ENCODE measurements at regions not wholly inside any gene's neighbourhood (a gene's known extent, or its start where the extent isn't known, plus 50 kb on each side); places are given as distances from the start of the nearest gene placed in this dataset.
A peak's percentile ranks its signal among the peaks of the same experiment; 100 is the strongest.

DNA sequence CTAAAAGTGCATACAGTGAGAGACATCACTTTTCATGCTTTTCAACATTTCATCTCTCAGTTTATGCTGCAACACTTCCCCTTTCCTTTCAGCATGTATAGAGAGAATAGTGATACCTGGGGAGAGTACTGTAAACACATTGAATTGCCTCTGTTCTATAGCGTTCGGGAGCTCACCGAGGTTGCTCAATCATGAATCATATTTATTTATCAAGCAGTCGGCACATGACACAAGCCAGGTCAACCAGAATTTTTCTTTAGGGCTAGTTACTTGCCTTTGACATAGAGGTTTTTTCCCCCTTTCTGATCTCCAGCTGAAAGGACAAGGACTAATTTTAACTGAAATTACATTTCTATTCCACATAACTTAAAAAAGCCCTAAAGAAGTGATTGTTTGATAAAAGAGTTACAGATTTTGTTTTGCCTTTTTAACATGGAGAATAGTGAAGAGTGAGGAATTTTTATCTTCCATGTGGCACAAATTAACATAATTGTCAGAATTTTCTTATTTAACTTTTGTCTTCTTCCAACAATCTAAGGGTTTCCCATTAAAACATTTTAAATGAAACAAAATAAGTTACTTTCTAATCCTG, 690.9 kb upstream of the TMEFF2 start:
- DNase-seq, result no peak

DNA sequence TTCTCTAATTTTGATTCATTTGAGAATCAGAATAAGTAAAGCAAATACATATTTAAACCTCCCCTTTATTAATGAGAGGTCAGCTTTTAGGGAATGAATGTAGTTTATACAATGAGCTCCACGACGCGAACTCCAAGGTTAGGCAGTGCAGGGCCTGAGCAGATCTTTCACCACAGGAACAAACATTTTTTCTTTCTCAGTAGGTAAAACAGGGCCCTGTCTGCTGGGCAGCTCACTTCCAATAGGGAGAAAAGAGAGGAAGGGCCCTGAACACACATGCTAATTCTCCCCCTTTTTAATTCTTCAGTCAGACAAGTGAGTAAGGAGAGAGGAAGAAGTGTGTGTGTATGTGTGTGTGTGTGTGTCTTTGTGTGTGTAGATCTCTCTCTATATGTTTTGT, 682.4 kb upstream of the TMEFF2 start:
- DNase-seq, result no peak

DNA sequence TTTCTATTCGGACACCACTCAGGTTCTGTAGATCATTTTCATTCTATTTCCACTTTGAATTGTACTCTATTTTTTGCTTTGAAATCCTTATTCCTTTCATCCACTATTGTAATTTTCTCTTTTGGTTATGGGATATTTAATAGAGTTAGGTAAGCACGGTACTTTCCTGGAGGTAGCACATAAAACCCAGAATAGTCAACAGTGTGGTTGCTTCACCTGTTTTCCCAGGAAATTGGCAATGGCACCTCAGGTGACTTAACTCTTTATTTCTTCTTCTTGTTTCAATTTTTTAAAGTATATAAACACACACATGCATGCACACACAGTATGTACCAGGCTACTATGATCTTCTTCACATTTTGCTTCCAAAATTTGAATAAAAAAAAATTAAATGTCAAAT, 682.0 kb upstream of the TMEFF2 start:
- DNase-seq, result no peak

DNA sequence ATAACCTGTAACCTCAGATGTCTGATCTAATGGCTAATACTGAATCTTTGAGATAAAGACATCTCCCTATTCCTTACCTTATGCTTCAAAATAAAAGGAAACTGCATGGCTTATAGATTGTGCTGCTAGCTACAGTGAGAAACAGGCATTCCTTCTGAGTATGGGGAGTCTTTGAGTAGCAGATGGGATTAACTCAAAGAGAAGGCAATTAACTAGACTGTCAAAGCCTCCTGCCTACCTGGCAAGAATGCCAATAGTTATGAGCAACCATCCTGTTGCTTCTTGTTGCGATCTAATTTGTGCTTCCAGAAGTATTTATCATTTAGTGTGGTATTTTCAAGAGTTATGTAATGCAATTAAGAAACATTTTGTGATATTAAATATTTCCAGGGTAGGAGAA, 660.0 kb upstream of the TMEFF2 start:
- no peak for DNase-seq

DNA sequence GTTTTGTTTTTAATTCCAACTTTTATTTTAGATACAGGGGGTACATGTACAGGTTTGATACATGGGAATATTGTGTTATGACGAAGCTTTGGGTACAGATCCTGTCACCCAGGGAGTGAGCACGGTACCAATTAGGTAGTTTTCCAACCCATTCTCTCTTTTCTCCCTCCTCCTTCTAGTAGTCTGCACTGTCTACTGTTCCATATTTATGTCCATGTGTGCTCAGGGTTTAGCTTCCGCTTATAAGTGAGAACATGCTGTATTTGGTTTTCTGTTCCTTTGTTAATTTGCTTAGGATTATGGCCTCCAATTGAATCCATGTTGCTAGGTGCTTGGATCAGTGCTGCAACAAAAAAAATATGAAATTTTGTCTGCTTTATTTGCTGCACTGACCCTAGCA, 659.3 kb upstream of the TMEFF2 start:
- DNase-seq, result no peak

DNA sequence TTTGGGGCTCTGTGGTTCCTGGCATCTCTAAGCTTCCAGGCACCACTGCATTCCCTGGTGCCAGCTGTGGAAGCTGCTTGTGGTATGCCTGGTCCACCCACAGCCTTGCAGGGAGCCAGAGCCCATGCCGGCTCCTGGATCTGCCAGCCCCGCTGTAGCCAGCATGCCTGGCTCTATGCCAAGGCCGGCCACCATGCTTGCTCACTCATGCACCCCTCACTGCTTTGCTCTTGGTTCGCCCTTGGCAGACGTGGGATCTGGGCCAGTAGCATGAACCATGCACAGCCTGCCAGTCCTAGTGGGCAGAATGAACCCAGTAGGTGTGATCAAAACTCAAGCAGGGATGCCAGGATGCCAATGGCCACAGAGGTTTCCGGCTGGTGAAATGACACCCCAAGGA, 634.2 kb upstream of the TMEFF2 start:
- no peak for DNase-seq

DNA sequence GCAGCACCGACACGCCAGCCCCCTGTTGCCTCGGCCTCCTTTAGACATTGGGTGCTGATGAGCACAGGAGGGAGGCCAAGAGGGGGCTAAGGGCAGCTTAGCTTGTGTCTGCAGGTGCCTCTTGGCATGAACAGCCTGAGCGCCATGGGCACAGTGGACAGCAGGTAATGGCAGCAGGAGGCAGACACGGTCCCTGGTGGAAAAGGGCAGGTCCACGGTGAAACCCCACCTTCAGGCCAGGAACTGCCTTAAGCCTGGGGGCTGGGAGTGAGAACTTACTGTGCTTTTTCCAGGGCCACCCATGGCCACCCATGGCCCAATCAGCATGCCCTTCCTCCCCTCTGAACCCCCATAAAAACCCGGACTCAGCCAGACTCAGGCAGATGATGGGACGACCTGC, 633.4 kb upstream of the TMEFF2 start:
- no peak for DNase-seq

DNA sequence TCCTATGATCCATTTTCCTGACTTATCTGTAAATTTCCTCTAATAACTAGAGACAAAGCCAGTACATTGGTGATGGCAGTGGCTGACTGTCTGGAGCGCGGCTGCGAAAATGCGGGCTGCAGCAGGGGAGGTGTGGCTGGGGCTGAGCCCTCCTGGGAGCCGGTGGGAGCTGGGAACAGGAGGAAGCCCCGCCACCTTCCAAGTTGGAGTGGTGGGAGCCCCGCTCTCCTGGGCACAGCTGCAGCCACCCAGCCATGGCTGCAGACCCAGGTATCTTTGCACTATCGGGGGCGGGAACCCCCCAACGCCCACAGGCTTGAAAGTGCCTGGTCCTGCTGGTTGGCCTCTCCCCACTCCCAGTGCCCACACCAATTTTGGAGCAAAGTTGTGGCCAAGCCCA, 633.0 kb upstream of the TMEFF2 start:
- peak; percentile 12 for DNase-seq

DNA sequence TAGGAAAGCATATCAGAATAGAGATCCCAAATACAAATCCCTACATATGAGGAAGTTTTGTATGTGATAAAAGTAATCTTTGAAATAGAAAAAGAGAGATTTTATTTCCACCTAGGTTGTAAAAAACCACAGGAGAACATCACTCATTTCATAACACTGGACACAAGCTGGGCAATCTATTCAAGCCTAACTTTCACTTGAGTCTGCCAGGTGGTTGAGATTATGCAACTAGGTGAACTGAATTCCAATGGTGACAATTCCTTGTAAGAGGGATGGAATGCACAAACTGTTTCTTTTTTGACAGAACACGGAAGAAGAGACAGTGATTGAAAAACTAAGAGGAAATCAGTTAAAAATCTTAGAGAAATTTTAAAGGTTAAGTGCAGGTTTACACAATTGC, 619.6 kb upstream of the TMEFF2 start:
- no peak for DNase-seq

DNA sequence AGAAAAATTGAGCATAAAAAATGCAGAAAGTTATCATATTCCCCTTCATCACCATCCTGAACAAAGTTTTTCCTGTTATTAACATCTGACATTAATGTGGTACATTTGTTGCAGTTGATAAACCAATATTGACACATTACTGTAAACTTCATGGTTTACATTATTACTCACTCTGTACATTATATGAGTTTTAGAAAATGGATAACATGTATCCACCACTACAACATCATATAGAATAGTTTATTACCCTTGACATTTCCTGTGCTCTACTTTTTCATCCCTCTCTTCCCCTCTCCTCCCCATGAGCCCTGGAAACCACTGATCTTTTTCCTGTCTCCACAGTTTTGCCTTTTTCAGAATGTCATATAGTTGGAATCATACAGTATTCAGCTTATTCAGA, 618.6 kb upstream of the TMEFF2 start:
- DNase-seq, result no peak

DNA sequence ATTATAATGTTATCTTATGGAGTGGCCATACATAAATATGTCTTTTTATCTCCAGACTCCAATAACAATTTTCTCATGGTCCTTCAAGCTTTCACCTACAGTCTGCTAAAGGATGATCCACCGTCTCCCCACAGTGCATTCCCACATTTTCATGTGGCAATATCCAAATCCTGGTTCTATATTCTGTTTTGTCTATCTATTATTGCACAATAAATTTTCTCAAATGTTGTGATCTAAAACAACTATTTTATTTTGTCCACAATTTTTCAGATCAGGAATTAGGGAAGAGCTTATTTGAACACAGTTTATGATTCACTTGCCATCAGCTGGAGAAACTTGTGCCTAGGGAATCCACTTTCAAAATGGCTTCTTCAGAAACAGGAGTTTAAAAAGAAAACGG, 614.4 kb upstream of the TMEFF2 start:
- DNase-seq, result no peak

DNA sequence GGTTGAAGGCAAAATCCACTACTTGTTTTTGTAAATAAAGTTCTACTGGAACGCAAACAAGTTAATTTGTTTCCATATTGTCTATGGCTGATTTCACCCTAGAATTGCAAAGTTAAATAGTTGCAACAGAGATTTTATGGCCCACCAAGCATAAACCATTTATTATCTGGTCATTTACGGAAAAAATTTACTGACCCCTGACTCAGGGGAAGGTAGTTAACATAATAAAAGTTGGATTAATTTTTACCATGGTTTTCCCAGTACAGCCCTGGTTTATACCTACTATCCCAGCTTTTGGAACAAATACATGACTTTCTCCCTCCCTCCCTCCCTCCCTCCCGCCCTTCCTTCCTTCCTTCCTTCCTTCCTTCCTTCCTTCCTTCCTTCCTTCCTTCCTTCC, 588.9 kb upstream of the TMEFF2 start:
- no peak for DNase-seq

DNA sequence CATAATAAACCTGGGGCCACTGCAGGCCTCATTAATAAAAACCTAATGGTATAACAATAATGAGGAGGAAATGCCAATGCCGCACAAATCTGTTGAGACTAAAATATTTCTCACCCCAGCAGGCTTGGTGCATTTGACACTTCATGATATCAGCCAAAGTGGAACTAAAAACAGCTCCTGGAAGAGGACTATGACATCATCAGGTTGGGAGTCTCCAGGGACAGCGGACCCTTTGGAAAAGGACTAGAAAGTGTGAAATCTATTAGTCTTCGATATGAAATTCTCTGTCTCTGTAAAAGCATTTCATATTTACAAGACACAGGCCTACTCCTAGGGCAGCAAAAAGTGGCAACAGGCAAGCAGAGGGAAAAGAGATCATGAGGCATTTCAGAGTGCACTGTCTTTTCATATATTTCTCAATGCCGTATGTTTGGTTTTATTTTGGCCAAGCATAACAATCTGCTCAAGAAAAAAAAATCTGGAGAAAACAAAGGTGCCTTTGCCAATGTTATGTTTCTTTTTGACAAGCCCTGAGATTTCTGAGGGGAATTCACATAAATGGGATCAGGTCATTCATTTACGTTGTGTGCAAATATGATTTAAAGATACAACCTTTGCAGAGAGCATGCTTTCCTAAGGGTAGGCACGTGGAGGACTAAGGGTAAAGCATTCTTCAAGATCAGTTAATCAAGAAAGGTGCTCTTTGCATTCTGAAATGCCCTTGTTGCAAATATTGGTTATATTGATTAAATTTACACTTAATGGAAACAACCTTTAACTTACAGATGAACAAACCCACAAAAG, 580.9 kb upstream of the TMEFF2 start:
- no peak for DNase-seq

DNA sequence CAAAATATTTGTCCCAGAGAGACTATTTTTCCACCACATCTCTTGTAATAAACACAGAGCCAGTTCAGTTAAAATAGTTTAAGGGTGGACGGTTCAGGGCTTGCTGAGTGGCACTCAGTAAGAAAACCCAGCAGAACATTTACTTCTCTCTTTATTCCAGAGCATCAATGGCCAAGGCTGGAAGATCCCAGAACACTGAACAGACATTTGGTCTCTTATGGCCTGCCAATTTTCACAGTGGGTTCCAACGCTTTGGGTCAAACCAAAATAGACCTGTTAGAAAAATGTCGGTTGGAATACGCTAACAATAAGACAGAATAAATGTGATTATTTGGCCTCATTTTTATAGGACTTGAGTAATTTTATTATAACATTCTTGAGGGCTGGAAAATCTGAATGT, 580.3 kb upstream of the TMEFF2 start:
- DNase-seq, result no peak

DNA sequence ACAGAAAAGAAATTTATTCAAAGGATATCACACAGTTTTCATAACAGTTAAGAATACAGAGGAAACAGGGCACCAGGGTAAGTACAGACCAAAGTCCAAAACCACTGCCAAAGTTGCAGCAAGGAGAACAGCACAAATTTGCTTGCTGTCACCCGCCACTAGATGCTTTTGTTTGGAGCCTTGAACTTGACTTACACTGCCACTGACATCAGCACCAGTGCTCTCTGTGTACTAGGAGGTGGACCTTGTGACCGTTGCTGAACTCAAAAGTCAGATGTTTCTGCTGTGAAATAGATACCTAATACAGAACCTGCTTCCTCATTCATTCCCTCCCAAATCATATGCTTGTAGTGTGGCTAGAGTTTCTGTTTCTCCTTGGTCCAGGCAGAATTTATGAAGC, 578.3 kb upstream of the TMEFF2 start:
- DNase-seq, result no peak

DNA sequence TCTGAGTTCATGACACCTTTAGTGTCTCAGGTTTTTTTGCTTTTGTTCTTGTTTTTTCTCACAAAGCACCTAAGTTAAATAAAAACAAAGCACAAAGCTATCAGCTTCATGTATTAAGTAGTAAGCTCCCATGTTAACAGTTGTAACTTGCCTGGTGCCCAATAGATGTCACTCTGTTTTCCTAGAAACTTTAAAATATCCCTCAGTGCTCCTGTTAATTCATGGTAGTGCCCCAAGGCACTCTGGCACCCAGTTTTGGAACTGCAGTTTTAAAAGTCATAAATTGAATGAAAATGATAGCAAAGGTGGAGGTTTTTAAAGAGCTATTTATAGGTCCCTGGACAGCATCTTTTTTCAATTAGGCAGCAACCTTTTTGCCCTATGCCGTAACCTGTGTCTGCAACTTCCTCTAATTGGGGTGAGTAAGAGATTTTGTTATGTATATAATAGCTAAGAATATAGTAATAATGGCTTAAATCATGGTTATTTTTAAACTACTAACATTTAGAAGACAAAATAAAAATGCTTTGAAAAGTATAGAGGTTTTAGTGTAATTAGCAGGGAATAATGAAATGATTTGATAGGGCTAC, 555.0 kb upstream of the TMEFF2 start:
- DNase-seq, result no peak

DNA sequence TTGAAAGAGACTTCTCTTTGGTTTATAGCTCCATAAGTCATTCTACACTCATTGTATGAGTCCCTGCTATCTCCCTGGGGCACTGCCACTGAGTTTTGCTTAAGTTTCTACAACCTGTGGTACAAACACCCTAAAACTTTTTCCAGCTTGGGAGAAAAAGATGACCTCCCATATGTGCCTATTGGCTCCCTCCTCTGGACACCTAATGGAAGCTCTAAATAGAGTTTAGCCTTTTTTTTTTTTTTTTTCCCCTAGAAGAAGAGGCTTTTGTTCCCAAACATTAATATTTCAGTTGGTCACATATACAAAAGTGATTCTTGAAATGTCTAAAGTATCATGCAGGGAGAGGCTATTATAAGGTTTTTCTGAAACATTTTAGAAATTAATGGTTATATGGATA, 547.2 kb upstream of the TMEFF2 start:
- DNase-seq, result no peak

DNA sequence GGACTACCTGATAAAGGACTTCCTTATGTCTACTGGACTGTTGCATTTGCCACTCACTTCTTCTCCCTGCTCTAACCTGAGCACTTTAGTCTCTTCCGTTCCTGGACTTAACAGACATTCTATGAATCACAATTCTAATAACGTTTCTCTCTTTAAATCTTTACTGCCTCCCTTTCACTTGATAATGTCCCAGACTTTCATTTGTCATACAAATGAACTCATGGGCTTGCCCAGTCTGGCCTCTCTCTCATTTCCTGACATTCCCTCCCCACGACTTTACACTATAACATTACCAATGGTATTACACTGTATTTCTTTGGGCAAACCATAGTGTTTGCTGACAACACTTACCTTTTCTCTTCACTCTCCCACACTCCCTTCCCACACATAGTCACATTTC, 540.7 kb upstream of the TMEFF2 start:
- no peak for DNase-seq

DNA sequence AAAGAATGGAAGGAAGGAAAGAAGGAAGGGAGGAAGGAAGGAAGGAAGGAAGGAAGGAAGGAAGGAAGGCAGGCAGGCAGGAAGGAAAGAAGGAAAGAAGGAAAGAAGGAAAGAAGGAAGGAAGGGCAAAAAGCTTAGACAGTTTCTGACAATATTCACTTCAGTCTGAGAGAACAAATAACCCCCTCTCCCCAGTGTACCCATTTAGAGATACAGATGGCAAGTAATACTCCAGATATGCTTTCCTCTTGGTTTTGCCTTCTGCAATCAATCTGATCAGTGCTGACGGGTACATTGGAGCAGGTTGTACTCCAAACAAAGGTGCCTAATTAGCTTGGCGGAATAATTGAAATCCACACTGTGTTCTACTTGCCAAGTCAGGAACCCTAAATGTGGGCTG, 534.6 kb upstream of the TMEFF2 start:
- DNase-seq, result no peak

DNA sequence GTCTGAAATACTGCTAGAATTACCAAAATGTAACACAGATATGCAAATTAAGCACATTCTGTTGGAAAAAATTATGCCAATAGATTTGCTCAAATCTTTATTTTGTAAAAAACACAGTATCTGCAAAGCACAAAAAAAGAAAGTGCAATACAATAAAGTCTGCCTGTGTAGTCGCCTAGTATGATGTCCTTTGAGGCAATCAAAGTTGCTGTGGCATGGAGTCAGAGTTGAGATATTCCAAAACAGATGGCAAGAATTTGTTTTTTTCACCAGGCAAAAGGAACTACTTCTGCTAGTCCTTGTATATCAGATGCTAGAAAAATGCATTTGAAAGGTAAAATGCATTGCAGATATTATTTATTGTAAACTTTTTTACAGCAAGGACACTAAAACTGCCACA, 531.3 kb upstream of the TMEFF2 start:
- no peak for DNase-seq

DNA sequence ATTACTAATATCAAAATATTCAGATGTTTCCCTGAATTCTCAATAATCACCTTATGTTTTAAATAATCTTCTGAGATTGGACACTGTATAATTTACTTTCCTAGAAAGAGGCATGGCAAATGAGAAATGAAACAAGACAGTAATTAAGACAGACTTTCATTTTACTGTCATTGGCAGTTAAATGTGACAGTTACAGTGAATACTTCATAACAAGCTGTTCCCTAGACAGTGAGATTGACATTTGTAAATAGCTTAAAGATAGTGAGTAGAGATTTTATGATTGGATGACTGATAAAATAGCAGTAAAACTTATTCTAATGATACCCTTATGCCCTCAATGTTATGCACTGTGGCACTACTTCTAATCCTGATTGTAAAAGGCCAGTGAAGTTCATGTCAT, 524.9 kb upstream of the TMEFF2 start:
- DNase-seq, result no peak

DNA sequence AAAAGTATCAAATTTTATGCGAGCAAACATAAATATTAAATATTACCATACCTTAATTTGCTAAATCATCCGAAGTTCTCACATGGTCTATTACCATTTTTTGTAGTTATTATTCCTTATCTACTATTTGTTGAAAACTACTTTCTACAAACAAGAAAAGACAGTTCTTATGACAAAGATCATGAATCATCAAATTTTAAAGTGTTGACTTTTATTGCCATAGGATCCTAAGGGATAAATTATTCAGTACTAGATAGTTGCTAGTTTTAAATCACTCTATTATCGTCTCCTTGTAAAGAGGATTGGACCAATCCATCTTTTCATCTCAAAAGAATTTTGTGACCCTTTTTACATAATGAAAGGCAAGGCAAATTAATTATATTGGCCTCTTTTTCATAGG, 523.6 kb upstream of the TMEFF2 start:
- DNase-seq, result no peak

DNA sequence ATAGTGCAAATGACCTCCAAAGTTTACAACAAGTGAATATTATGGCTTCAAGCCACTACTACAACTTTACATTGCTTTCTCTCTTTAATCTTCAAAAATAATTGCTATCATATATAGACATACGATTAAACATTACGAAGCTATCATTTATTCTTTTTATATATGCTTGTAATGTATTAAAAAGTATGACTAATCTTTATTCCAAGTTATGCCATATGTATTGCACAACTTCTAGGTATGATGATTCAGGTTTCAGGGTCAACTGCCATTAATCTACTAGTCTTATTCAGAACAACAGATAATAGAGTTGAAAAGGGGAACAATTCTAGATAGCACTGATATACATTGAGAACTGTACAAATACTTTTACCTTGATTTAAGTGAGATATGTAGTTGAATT, 506.2 kb upstream of the TMEFF2 start:
- no peak for DNase-seq

DNA sequence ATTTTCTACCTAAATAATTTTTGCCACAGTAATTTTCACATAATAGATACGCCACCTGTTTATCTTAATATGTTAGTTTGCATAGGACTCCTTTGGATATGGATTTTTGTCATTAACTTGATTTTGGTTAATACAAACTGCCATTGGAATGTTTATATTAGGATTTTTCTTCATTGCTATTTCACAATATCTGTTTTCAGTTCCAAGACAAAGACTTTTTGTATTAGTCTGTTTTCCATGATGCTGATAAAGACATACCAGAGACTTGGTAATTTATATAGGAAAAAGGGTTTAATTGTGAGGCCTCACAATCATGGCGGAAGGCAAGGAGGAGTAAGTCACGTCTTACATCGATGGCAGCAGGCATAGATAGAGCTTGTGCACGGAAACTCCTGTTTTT, 503.1 kb upstream of the TMEFF2 start:
- no peak for DNase-seq

DNA sequence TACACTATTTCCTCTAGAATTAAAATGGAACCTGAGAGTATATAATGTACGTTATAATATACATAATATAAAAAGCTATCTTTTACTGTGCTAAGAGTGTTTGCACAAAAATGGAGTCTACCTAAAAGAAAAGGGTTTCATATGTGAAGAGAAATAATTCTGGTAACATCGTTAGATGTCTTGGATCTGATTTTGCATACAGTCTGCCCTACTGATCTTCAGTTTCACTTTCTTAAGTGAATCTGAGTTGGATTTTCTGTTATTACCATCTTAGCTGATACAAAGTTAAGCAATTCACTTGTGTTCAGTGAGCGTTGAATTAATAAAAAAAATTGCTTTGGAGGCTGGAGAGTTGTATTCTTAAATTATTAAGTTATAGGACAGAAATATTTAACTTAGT, 502.1 kb upstream of the TMEFF2 start:
- no peak for DNase-seq
